ENCODE measurements at regions not wholly inside any gene's neighbourhood (a gene's known extent, or its start where the extent isn't known, plus 50 kb on each side); places are given as distances from the start of the nearest gene placed in this dataset.

- Mint-ChIP-seq H3K27me3 (ENCODE audit: unreplicated experiment) (peaks cover 1% of the 10 kb centered on the region), H3K4me1 (ENCODE audit: low read depth, unreplicated experiment) (no peaks in the 10 kb centered on the region), H3K9me3 (ENCODE audit: unreplicated experiment) (no peaks in the 10 kb centered on the region), H3K4me3 (ENCODE audit: unreplicated experiment) (no peak overlapping the region), H3K27ac (ENCODE audit: unreplicated experiment) (no peak overlapping the region), H3K36me3 (ENCODE audit: unreplicated experiment) (no peaks in the 10 kb centered on the region)
- no peak for DNase-seq
- TF ChIP-seq CTCF (IDR thresholded peaks at IDR 0.05; ENCODE audit: partially characterized antibody, unreplicated experiment): no peak
Measured at GRCh38 chr20:60240415-60240814, 282.2 kb downstream of the CDH26 start.

GRCh38 chr20:60240986-60241385 lies 282.8 kb downstream of the CDH26 start:
- Mint-ChIP-seq H3K27me3 (ENCODE audit: unreplicated experiment) (peaks cover 1% of the 10 kb centered on the region), H3K9me3 (ENCODE audit: unreplicated experiment) (no peaks in the 10 kb centered on the region), H3K4me3 (ENCODE audit: unreplicated experiment) (no peak overlapping the region), H3K4me1 (ENCODE audit: low read depth, unreplicated experiment) (no peaks in the 10 kb centered on the region), H3K36me3 (ENCODE audit: unreplicated experiment) (no peaks in the 10 kb centered on the region), H3K27ac (ENCODE audit: unreplicated experiment) (no peak overlapping the region)
- no peak for TF ChIP-seq CTCF (IDR thresholded peaks at IDR 0.05; ENCODE audit: partially characterized antibody, unreplicated experiment)
- DNase-seq: no peak

GRCh38 chr20:60242836-60243505 lies 284.7 kb downstream of the CDH26 start:
- peaks cover 1% of the 10 kb centered on the region for H3K27me3 Mint-ChIP-seq (ENCODE audit: unreplicated experiment)
- H3K4me1 Mint-ChIP-seq (ENCODE audit: low read depth, unreplicated experiment): no peaks in the 10 kb centered on the region
- no peak overlapping the region for H3K27ac Mint-ChIP-seq (ENCODE audit: unreplicated experiment)
- H3K4me3 Mint-ChIP-seq (ENCODE audit: unreplicated experiment): no peak overlapping the region
- DNase-seq: no peak
- peaks cover 2% of the 10 kb centered on the region for H3K9me3 Mint-ChIP-seq (ENCODE audit: unreplicated experiment)
- TF ChIP-seq CTCF (IDR thresholded peaks at IDR 0.05; ENCODE audit: partially characterized antibody, unreplicated experiment): no peak
- H3K36me3 Mint-ChIP-seq (ENCODE audit: unreplicated experiment): no peaks in the 10 kb centered on the region

- Mint-ChIP-seq H3K27ac (ENCODE audit: unreplicated experiment) (no peak overlapping the region), H3K4me3 (ENCODE audit: unreplicated experiment) (no peak overlapping the region), H3K36me3 (ENCODE audit: unreplicated experiment) (no peaks in the 10 kb centered on the region), H3K9me3 (ENCODE audit: unreplicated experiment) (peaks cover 2% of the 10 kb centered on the region), H3K4me1 (ENCODE audit: low read depth, unreplicated experiment) (no peaks in the 10 kb centered on the region), H3K27me3 (ENCODE audit: unreplicated experiment) (no peaks in the 10 kb centered on the region)
- TF ChIP-seq CTCF (IDR thresholded peaks at IDR 0.05; ENCODE audit: partially characterized antibody, unreplicated experiment): no peak
- no peak for DNase-seq
Measured at GRCh38 chr20:60244373-60245146, 286.3 kb downstream of the CDH26 start.

- Mint-ChIP-seq H3K27me3 (ENCODE audit: unreplicated experiment) (no peaks in the 10 kb centered on the region), H3K9me3 (ENCODE audit: unreplicated experiment) (peaks cover 2% of the 10 kb centered on the region), H3K36me3 (ENCODE audit: unreplicated experiment) (no peaks in the 10 kb centered on the region), H3K4me1 (ENCODE audit: low read depth, unreplicated experiment) (no peaks in the 10 kb centered on the region), H3K4me3 (ENCODE audit: unreplicated experiment) (no peak overlapping the region), H3K27ac (ENCODE audit: unreplicated experiment) (no peak overlapping the region)
- DNase-seq: no peak
- TF ChIP-seq CTCF (IDR thresholded peaks at IDR 0.05; ENCODE audit: partially characterized antibody, unreplicated experiment): no peak
Measured at GRCh38 chr20:60246751-60247150, 288.5 kb downstream of the CDH26 start.
